ENCODE measurements at regions not wholly inside any gene's neighbourhood (a gene's known extent, or its start where the extent isn't known, plus 50 kb on each side); places are given as distances from the start of the nearest gene placed in this dataset.

DNA sequence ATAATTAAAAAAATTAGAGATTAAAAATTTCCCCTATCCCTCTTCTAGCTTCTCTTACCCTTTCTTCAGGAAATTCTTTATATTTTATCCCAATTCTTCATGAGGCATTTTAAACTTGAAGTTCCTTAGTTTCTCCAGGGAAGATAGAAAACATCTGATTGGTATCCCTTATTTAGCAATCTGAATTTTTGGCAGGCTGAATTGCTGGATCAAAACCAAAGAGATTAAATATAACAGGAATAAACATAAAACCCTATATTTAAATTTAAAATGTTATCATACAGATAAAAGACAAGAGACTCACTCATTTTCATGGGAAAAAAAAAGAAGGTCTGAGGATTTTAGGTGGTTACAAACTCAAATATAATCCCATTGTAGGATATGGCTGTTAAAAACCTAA lies 204.2 kb downstream of the CHRM3 start:
- TF ChIP-seq, protein P1, sequence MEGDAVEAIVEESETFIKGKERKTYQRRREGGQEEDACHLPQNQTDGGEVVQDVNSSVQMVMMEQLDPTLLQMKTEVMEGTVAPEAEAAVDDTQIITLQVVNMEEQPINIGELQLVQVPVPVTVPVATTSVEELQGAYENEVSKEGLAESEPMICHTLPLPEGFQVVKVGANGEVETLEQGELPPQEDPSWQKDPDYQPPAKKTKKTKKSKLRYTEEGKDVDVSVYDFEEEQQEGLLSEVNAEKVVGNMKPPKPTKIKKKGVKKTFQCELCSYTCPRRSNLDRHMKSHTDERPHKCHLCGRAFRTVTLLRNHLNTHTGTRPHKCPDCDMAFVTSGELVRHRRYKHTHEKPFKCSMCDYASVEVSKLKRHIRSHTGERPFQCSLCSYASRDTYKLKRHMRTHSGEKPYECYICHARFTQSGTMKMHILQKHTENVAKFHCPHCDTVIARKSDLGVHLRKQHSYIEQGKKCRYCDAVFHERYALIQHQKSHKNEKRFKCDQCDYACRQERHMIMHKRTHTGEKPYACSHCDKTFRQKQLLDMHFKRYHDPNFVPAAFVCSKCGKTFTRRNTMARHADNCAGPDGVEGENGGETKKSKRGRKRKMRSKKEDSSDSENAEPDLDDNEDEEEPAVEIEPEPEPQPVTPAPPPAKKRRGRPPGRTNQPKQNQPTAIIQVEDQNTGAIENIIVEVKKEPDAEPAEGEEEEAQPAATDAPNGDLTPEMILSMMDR (IDR thresholded peaks at IDR 0.05 in 8 of 11, conservative IDR thresholded peaks at IDR 0.05 in 3 of 11), result no peak
- TF ChIP-seq POLR2A (IDR thresholded peaks at IDR 0.05), result no peak
- no peak for TF ChIP-seq POLR2AphosphoS5 (IDR thresholded peaks at IDR 0.05)
